Activated CD8-positive, alpha-beta T cell treated with anti-CD3 and anti-CD28 coated beads for 36 hours (primary cell): ENCODE measurements at regions not wholly inside any gene's neighbourhood (a gene's known extent, or its start where the extent isn't known, plus 50 kb on each side); places are given as distances from the start of the nearest gene placed in this dataset.

Source experiments
- ATAC-seq: fragments of 200-7000 bp; cut with Tn5 transposase; one replicate; pipeline ENCODE4 v1.10.0; 2021; ENCODE audit warnings: mild to moderate bottlenecking, moderate library complexity
- CTCF ChIA-PET: fragments of 350-600 bp; sonication (Branson Sonifier 250); formaldehyde crosslinking; loops from one replicate; lab custom pipeline; 2021; ENCODE audit warnings: antibody characterized with exemption; lab: Charles Lee
- POLR2A ChIA-PET: fragments of 350-600 bp; sonication (Branson Sonifier 250); formaldehyde crosslinking; loops from one replicate; lab custom pipeline; 2021; ENCODE audit warnings: antibody characterized with exemption; lab: Charles Lee
- DNase-seq: peaks from one replicate; pipeline ENCODE4 v3.0.0-alpha.2; 2020
- H3K27ac Mint-ChIP-seq: one replicate; pipeline ENCODE4 v1.8.0; 2021; ENCODE audit warnings: mild to moderate bottlenecking, mixed read lengths
- H3K27me3 Mint-ChIP-seq: one replicate; pipeline ENCODE4 v1.8.0; 2021; ENCODE audit warnings: mixed read lengths
- H3K36me3 Mint-ChIP-seq: one replicate; pipeline ENCODE4 v1.8.0; 2021; ENCODE audit warnings: low read depth, mixed read lengths
- H3K4me1 Mint-ChIP-seq: one replicate; pipeline ENCODE4 v1.8.0; 2021; ENCODE audit warnings: low read depth, mixed read lengths
- H3K4me3 Mint-ChIP-seq: one replicate; pipeline ENCODE4 v1.8.0; 2021; ENCODE audit warnings: mild to moderate bottlenecking, moderate library complexity, mixed read lengths
- H3K9me3 Mint-ChIP-seq: one replicate; pipeline ENCODE4 v1.8.0; 2021; ENCODE audit warnings: mixed read lengths
- intact Hi-C: fragments of 100-400 bp; cut with micrococcal nuclease; formaldehyde crosslinking; loops from one replicate; pipeline ENCODE4 v1.10.0; 2022
- TF ChIP-seq, protein P1 (sequence below): fragments of 200-600 bp; IDR thresholded peaks from one replicate; pipeline ENCODE4 v1.8.0; 2022; ENCODE audit warnings: antibody characterized with exemption, mild to moderate bottlenecking

DNA sequence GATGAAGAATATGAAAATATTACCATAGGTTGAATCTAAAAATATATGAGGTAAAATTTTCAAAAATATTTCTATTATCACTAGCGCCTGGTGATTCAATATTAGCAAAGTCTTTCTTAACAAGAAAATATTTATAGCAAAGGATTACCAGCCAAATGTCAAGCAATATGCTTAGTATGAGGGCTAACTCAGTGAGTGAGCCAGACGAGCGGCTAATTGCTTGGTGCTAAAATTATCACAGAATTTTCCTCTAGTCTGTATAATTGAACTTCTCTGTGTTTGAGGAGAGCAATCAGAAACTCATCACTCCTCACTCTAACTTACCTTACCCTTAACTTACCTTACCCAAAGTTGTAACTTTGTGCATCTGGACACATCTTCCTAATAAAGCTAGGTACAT, 304.9 kb upstream of the PRR16 start:
- POLR2A ChIA-PET = no interaction called here
- Mint-ChIP-seq H3K27ac (no peak overlapping the region), H3K9me3 (peaks cover 3% of the 10 kb centered on the region), H3K4me1 (no peaks in the 10 kb centered on the region), H3K36me3 (no peaks in the 10 kb centered on the region), H3K27me3 (no peaks in the 10 kb centered on the region), H3K4me3 (no peak overlapping the region)
- CTCF ChIA-PET = no interaction called here
- TF ChIP-seq, protein P1, sequence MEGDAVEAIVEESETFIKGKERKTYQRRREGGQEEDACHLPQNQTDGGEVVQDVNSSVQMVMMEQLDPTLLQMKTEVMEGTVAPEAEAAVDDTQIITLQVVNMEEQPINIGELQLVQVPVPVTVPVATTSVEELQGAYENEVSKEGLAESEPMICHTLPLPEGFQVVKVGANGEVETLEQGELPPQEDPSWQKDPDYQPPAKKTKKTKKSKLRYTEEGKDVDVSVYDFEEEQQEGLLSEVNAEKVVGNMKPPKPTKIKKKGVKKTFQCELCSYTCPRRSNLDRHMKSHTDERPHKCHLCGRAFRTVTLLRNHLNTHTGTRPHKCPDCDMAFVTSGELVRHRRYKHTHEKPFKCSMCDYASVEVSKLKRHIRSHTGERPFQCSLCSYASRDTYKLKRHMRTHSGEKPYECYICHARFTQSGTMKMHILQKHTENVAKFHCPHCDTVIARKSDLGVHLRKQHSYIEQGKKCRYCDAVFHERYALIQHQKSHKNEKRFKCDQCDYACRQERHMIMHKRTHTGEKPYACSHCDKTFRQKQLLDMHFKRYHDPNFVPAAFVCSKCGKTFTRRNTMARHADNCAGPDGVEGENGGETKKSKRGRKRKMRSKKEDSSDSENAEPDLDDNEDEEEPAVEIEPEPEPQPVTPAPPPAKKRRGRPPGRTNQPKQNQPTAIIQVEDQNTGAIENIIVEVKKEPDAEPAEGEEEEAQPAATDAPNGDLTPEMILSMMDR = no peak
- no peak for DNase-seq
- intact Hi-C loops = no loop called here
- no peak for ATAC-seq

DNA sequence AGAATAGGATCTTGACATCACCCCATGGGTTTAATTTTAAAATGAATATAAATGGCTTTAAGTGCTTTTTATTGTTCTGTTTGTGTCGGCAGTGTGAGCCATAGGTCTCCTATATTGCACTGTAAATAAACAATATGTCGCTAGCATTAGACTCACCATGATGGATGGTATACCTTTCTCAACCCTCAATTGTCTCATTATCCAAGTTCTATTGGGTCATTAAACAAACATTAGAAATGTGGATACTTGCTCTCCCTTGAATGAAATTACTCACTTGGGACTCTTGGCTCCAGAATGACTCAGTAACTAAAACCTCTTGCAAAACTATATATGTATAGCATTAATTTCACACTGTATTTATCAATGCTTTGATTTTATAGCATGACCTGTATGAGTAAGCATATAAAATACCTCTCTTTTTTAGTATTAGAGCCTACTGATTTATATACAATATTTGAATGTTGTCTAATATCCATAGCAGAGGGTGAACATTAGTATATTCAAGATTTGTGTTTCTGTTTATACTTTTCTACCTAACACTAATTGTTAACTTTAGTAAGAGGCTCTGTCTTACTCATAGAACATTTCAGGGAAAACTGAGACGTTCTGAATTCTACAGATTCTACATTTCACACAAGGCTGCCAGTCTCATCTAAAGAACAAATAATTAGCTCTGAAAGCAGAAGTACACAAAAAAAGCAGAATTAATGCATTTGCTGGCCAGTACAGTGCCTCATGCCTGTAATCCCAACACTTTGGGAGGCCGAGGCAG, 303.8 kb upstream of the PRR16 start:
- intact Hi-C loops = no loop called here
- Mint-ChIP-seq H3K9me3 (peaks cover 3% of the 10 kb centered on the region), H3K4me3 (no peak overlapping the region), H3K36me3 (no peaks in the 10 kb centered on the region), H3K27me3 (no peaks in the 10 kb centered on the region), H3K27ac (no peak overlapping the region), H3K4me1 (no peaks in the 10 kb centered on the region)
- ChIA-PET CTCF (no interaction called here), POLR2A (no interaction called here)
- DNase-seq (no peak), ATAC-seq (no peak)
- TF ChIP-seq, protein P1 = no peak

DNA sequence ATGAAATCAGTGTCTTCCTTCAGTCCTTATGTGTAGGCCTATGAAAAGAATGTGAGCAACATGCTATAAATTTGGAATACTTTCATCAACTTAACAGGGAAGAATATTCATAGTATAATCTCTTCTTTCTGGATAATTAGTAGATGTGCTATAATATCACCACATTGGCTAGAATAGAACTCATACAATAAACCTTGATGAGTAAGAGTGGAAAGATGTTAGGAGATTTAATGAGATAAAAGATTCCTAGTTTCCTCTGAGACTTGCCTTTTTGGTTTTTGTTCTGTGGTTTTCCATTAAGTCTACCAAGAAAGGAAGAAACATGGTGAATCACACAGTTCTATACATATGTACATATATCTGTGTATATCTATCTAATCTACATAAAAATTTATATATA, 301.8 kb upstream of the PRR16 start:
- ATAC-seq (no peak), DNase-seq (no peak)
- Mint-ChIP-seq H3K4me3 (no peak overlapping the region), H3K27ac (no peak overlapping the region), H3K9me3 (no peaks in the 10 kb centered on the region), H3K4me1 (no peaks in the 10 kb centered on the region), H3K36me3 (no peaks in the 10 kb centered on the region), H3K27me3 (no peaks in the 10 kb centered on the region)
- intact Hi-C loops = no loop called here
- ChIA-PET CTCF (no interaction called here), POLR2A (no interaction called here)
- TF ChIP-seq, protein P1 = no peak

DNA sequence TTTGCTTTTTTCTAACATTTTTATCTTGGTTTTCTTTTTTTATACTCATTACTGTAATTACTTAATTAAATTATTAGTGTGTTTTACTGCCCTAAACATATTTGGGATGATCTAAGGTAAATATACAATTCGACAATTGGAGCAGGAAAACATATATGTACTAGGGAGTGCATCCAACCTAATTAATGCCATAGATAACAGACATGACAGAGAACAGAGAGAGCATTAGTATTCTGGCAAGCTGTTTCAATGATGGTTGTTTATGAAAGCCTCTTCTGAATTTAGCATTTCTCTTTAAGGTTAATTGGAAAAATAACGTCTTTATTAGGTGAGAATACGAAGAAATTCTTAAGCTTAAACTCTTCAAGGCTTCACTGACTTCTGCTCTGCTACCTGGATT, 300.1 kb upstream of the PRR16 start:
- no peak for ATAC-seq
- Mint-ChIP-seq H3K4me1 (no peaks in the 10 kb centered on the region), H3K9me3 (no peaks in the 10 kb centered on the region), H3K27me3 (no peaks in the 10 kb centered on the region), H3K4me3 (no peak overlapping the region), H3K27ac (no peak overlapping the region), H3K36me3 (no peaks in the 10 kb centered on the region)
- intact Hi-C loops = no loop called here
- ChIA-PET POLR2A (no interaction called here), CTCF (no interaction called here)
- DNase-seq = no peak
- TF ChIP-seq, protein P1 = no peak

DNA sequence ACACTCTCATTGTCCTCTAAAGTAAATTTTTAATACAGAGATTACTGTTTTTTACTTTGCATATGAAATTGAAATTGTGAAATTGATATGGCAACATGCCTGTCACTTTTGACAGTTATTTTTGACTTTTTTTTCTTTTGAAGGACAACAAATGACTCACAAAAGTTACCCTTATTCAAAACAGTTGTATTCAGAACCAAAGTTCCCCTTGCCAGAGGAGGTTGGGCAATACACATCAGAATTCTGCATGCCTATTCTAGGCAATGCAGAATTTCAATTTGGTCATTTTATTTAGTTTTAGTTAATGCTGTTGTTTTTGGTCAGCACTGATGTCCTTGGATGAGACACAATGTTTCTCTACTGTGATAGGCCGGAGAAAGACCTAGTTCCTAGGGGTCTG, 299.1 kb upstream of the PRR16 start:
- Mint-ChIP-seq H3K36me3 (no peaks in the 10 kb centered on the region), H3K4me3 (no peak overlapping the region), H3K27ac (no peak overlapping the region), H3K9me3 (no peaks in the 10 kb centered on the region), H3K27me3 (no peaks in the 10 kb centered on the region), H3K4me1 (no peaks in the 10 kb centered on the region)
- TF ChIP-seq, protein P1 = no peak
- ATAC-seq = no peak
- CTCF ChIA-PET = no interaction called here
- no peak for DNase-seq
- POLR2A ChIA-PET = no interaction called here
- intact Hi-C loops = no loop called here
